Common myeloid progenitor, CD34-positive (primary cell): ENCODE measurements at regions not wholly inside any gene's neighbourhood (a gene's known extent, or its start where the extent isn't known, plus 50 kb on each side); places are given as distances from the start of the nearest gene placed in this dataset.
"Not testable (repeated sequence)": the region's sequence is repeated elsewhere in the genome, so short reads cannot be mapped to it uniquely, and the experiment has no call there.

ENCODE experiments used
- CTCF ChIA-PET: fragments of 350-600 bp; sonication (Branson Sonifier 250); formaldehyde crosslinking; loops from one replicate; lab custom pipeline; 2021; ENCODE audit warnings: antibody characterized with exemption; lab: Charles Lee
- POLR2A ChIA-PET: fragments of 350-600 bp; sonication (Branson Sonifier 250); formaldehyde crosslinking; loops from one replicate; lab custom pipeline; 2021; ENCODE audit warnings: antibody characterized with exemption; lab: Charles Lee
- DNase-seq, 3 donors: peaks; one replicate each; pipeline versions ENCODE4 v3.0.0 to v3.0.0-alpha.2; 2013
- H3K27ac ChIP-seq, 2 experiments: 1 replicate in 1 of 2; 2 replicates in 1 of 2; pipeline ENCODE4 v1.7.0; 2013; ENCODE audit warnings: inconsistent platforms in 2 of 2, low read length in 2 of 2, mild to moderate bottlenecking in 2 of 2, low read depth in 1 of 2, moderate library complexity in 1 of 2; ENCODE audit not compliant: severe bottlenecking in 2 of 2, insufficient read depth in 1 of 2, poor library complexity in 1 of 2
- H3K27me3 ChIP-seq, 5 experiments: replicated peaks in 2 of 5; 1 replicate in 3 of 5; 2 replicates in 2 of 5; pipeline versions ENCODE4 v1.6.1 to v1.7.0; 2013; ENCODE audit warnings: low read length in 4 of 5, mild to moderate bottlenecking in 2 of 5, moderate library complexity in 2 of 5, inconsistent platforms in 1 of 5; ENCODE audit not compliant: insufficient read depth in 5 of 5, control insufficient read depth in 4 of 5
- H3K36me3 ChIP-seq, 4 experiments: 1 replicate in 2 of 4; 2 replicates in 2 of 4; pipeline versions ENCODE4 v1.6.1 to v1.7.0; 2013; ENCODE audit warnings: low read length in 3 of 4, control low read depth in 1 of 4, mild to moderate bottlenecking in 1 of 4; ENCODE audit not compliant: control insufficient read depth in 4 of 4, insufficient read depth in 4 of 4
- H3K4me1 ChIP-seq, 4 experiments: 1 replicate in 3 of 4; 2 replicates in 1 of 4; pipeline versions ENCODE4 v1.6.1 to v1.7.1; 2013; ENCODE audit warnings: low read length in 3 of 4, mild to moderate bottlenecking in 3 of 4, control low read depth in 1 of 4, inconsistent platforms in 1 of 4, moderate library complexity in 1 of 4; ENCODE audit not compliant: control insufficient read depth in 4 of 4, insufficient read depth in 4 of 4; ENCODE audit errors: control extremely low read depth in 1 of 4
- H3K4me3 ChIP-seq, 7 experiments: 1 replicate in 4 of 7; 2 replicates in 3 of 7; pipeline versions ENCODE4 v1.5.1 to v1.7.0; 2013; ENCODE audit warnings: mild to moderate bottlenecking in 7 of 7, low read length in 6 of 7, moderate library complexity in 6 of 7, inconsistent platforms in 2 of 7, low read depth in 2 of 7, control low read depth in 1 of 7; ENCODE audit not compliant: insufficient read depth in 4 of 7, control insufficient read depth in 1 of 7; ENCODE audit errors: extremely low read depth in 1 of 7
- H3K9me3 ChIP-seq, 5 experiments: 1 replicate in 4 of 5; 2 replicates in 1 of 5; pipeline versions ENCODE4 v1.6.1 to v1.7.1; 2013; ENCODE audit warnings: low read length in 4 of 5, mild to moderate bottlenecking in 2 of 5, inconsistent platforms in 1 of 5, low read depth in 1 of 5, moderate library complexity in 1 of 5; ENCODE audit not compliant: control insufficient read depth in 4 of 5, insufficient read depth in 2 of 5; ENCODE audit errors: control extremely low read depth in 1 of 5
- WGBS: methylation state at CpG from one replicate; pipeline ENCODE4 v1.1.5; 2013; ENCODE audit not compliant: insufficient coverage; 5-methylcytosine and 5-hydroxymethylcytosine counted together

DNA sequence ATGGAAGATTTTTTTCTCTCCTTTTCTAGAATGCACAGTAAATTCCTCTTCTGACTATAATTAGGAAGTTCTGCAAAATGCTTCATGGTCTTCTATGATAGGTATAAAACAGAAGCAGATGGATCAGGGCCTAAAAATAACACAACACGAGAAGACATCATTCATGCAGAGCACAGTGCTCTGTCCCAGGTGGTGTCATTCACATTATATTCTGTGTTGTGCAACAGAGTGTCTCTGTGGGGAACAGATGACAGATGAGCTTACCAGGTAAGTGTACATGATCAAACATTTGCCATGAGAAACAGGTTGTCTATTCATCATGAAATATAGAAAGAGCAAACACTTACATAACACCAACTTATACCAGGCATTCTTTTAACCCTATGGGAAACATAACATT, 288.3 kb downstream of the KCTD12 start:
- DNase-seq, result no peak
- no peaks in the 10 kb centered on the region for H3K36me3 ChIP-seq
- no peaks in the 10 kb centered on the region for H3K4me1 ChIP-seq
- ChIA-PET POLR2A (no interaction called here), CTCF (no interaction called here)
- no peak overlapping the region for H3K4me3 ChIP-seq
- no peaks in the 10 kb centered on the region for H3K27me3 ChIP-seq
- H3K9me3 ChIP-seq, result no peaks in the 10 kb centered on the region
- 89% methylated on average over 1 of the region's 1 CpG for WGBS
- H3K27ac ChIP-seq, result no peak overlapping the region

DNA sequence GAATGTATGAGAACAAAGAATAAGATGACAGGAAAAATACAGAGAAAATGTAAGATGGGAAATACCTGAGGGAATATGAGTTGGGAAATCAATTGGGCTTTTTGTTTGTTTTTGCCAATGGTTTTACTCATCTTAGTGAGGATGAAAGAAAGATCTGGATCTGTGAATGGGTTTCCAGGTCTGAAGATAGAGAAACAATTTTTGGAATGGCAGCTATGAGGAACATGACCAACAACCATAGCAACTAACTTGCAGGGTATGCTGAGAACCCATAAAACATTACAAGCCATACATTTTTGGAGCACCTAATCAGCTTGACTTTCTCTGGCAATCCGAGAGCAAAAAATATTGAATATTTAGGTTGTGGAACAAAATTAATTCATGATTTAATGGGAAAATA, 290.0 kb downstream of the KCTD12 start:
- Histone ChIP-seq H3K27me3 (no peaks in the 10 kb centered on the region), H3K27ac (no peak overlapping the region), H3K36me3 (no peaks in the 10 kb centered on the region), H3K9me3 (no peaks in the 10 kb centered on the region), H3K4me1 (no peaks in the 10 kb centered on the region), H3K4me3 (no peak overlapping the region)
- POLR2A ChIA-PET, result no interaction called here
- CTCF ChIA-PET, result no interaction called here
- WGBS, result no CpG with 5 or more reads among the region's 1 CpG
- DNase-seq, result no peak

DNA sequence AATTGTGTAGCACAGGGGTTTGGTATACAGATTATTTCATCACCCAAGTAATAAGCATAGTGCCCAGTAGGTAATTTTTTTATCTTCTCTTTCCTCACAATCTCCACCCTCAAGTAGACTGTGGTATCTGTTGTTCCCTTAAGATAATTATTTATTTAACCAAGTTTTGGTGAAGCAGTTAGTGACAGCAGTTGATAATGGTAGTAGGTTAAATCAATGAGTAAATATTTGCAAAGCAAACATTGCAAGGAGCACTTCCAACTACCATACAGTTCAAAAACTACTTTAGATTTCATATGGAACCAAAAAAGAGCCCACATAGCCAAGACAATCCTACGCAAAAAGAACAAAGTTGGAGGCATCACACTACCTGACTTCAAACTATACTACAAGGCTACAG, 291.8 kb downstream of the KCTD12 start:
- H3K4me3 ChIP-seq, result no peak overlapping the region
- no peak overlapping the region for H3K27ac ChIP-seq
- ChIA-PET POLR2A (no interaction called here), CTCF (no interaction called here)
- H3K27me3 ChIP-seq, result no peaks in the 10 kb centered on the region
- no peaks in the 10 kb centered on the region for H3K9me3 ChIP-seq
- no peaks in the 10 kb centered on the region for H3K4me1 ChIP-seq
- DNase-seq, result no peak
- WGBS, result 100% methylated on average over 1 of the region's 1 CpG
- no peaks in the 10 kb centered on the region for H3K36me3 ChIP-seq

DNA sequence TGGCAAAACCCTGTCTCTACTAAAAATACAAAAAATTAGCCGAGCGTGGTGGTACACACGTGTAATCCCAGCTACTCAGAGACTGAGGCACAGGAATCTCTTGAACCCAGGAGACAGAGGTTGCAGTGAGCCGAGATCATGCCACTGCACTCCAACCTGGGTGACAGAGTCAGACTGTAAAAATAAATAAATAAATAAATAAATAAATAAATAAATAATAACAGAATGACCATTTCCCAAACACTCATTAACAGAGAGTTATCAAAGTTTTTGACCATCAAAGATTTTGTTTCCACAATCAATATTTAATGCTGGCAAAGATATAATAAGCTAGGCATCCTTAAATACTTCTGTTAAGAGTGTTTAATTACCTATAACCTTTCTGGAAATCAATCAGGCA, 299.4 kb downstream of the KCTD12 start:
- ChIA-PET CTCF (no interaction called here), POLR2A (no interaction called here)
- H3K4me1 ChIP-seq, result no peaks in the 10 kb centered on the region
- H3K9me3 ChIP-seq, result no peaks in the 10 kb centered on the region
- H3K36me3 ChIP-seq, result no peaks in the 10 kb centered on the region
- no peak for DNase-seq
- H3K4me3 ChIP-seq, result no peak overlapping the region
- 100% methylated on average over 2 of the region's 4 CpGs for WGBS
- no peaks in the 10 kb centered on the region for H3K27me3 ChIP-seq
- H3K27ac ChIP-seq, result no peak overlapping the region

- DNase-seq, result no peak
- WGBS, result 100% methylated on average over 1 of the region's 4 CpGs
- Histone ChIP-seq H3K27ac (no peak overlapping the region), H3K9me3 (peaks cover 2 to 14% (median 4%) of the 10 kb centered on the region in 5 experiments), H3K4me1 (no peaks in the 10 kb centered on the region), H3K27me3 (no peaks in the 10 kb centered on the region), H3K4me3 (no peak overlapping the region), H3K36me3 (no peaks in the 10 kb centered on the region)
- ChIA-PET POLR2A (no interaction called here), CTCF (interaction anchor here (1.6 kb wide), 1 partner anchor 11 kb away, joined by 3 read pairs; no protein-coding TSS in a partner anchor)
Observed at GRCh38 chr13:76579701-76580100, 306.5 kb downstream of the KCTD12 start.

- H3K4me1 ChIP-seq, H3K27ac ChIP-seq, H3K36me3 ChIP-seq, H3K27me3 ChIP-seq, POLR2A ChIA-PET, H3K4me3 ChIP-seq, CTCF ChIA-PET: not testable (repeated sequence)
- peak in 1 of 3 donors; percentile 4 for DNase-seq
- WGBS, result 67% methylated on average over 3 of the region's 5 CpGs
- peaks cover 2 to 16% (median 4%) of the 10 kb centered on the region in 5 experiments for H3K9me3 ChIP-seq
Observed at GRCh38 chr13:76575634-76576033, 310.6 kb downstream of the KCTD12 start.

DNA sequence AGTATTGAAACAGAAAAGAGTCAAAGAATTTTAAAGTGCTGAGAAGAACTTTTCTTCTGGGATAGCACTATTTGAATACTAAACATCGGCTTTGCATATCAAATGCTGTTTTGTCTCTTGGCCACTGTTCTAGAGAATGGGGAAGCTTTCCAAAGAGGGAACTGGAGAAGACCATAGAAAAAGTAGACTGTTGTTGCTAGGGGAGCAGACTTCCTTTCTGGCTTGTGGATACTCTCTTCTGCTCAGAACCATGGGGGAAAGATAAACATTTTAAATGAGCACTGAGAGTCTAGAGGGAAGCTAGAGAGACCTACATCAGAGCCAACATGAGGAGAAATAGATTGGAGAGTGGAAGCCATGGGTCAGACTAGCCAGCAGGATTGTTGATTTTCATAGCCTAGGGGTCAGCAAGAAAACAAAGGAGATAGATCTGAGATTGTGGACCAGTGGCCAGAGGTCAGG, 315.7 kb downstream of the KCTD12 start:
- CTCF ChIA-PET, result interaction anchor here (1.0 kb wide), 1 partner anchor 19 kb away, joined by 3 read pairs; no protein-coding TSS in a partner anchor
- Histone ChIP-seq H3K4me1 (peaks cover 0 to 3% (median 0%) of the 10 kb centered on the region in 4 experiments), H3K4me3 (no peak overlapping the region), H3K36me3 (no peaks in the 10 kb centered on the region), H3K27me3 (no peaks in the 10 kb centered on the region), H3K9me3 (peaks cover 0 to 4% (median 2%) of the 10 kb centered on the region in 5 experiments), H3K27ac (no peak overlapping the region)
- no peak for DNase-seq
- 53% methylated on average over 1 of the region's 1 CpG for WGBS
- POLR2A ChIA-PET, result no interaction called here
